ENCODE measurements at regions not wholly inside any gene's neighbourhood (a gene's known extent, or its start where the extent isn't known, plus 50 kb on each side); places are given as distances from the start of the nearest gene placed in this dataset.

- Histone ChIP-seq H3K4me2 (no peak overlapping the region), H3K4me3 (no peak overlapping the region), H3K9me3 (0 out of 3 replicates have a peak, but pooled peaks cover under 1% of the 10 kb centered on the region), H3K4me1 (no peaks in the 10 kb centered on the region), H3K27ac (peak overlapping the region in 1 of 2 experiments; percentile 20; a peak in 1 of 6 replicates)
- WGBS (ENCODE audit: missing lambda C conversion rate) = 14% methylated on average over 8 of the region's 8 CpGs
- no peak for FAIRE-seq
- ChIA-PET CTCF (interaction anchor here (0.7 to 6.6 kb wide), 56 partner anchors 10 to 962 kb away, joined by 3 to 66 read pairs (median 4); no protein-coding TSS in a partner anchor), POLR2A (no interaction called here)
- DNase-seq (ENCODE audit: low read depth in 1 of 2, low spot score in 1 of 2) = peak; percentile 40 to 51
- peak; percentile 84 to 93 for ATAC-seq
- TF ChIP-seq HES2 (IDR thresholded peaks at IDR 0.05) = no peak
- no peak for TF ChIP-seq ZSCAN20 (CRISPR knock-in tag; IDR thresholded peaks at IDR 0.05)
- no peak for TF ChIP-seq RARB (CRISPR knock-in tag; IDR thresholded peaks at IDR 0.05)
- peak; percentile 69 for TF ChIP-seq CTCF (IDR thresholded peaks at IDR 0.05)
- TF ChIP-seq ZC3H11A (IDR thresholded peaks at IDR 0.05) = no peak
- peak; percentile 87 for TF ChIP-seq SMC3 (IDR thresholded peaks at IDR 0.05)
- TF ChIP-seq RAD21 (conservative IDR thresholded peaks at IDR 0.05 in 1 of 2, IDR thresholded peaks at IDR 0.05 in 1 of 2) = peak; percentile 91 to 92
Observed at GRCh38 chr20:24781418-24781980, 167.6 kb upstream of the CST7 start.

GRCh38 chr20:24782301-24782700, 166.8 kb upstream of the CST7 start:
- ATAC-seq = no peak
- no peak for FAIRE-seq
- 74% methylated on average over 11 of the region's 11 CpGs for WGBS (ENCODE audit: missing lambda C conversion rate)

GRCh38 chr20:24782801-24783630, 166.1 kb upstream of the CST7 start:
- ChIA-PET POLR2A (no interaction called here), CTCF (interaction anchor here (1.0 to 6.6 kb wide), 12 partner anchors 10 to 846 kb away, joined by 3 to 66 read pairs (median 6); no protein-coding TSS in a partner anchor)
- DNase-seq (ENCODE audit: low read depth in 1 of 2, low spot score in 1 of 2) = no peak
- H3K27ac ChIP-seq = no peak overlapping the region
- WGBS (ENCODE audit: missing lambda C conversion rate) = 68% methylated on average over 12 of the region's 12 CpGs
- no peak overlapping the region for H3K4me3 ChIP-seq
- H3K4me2 ChIP-seq = no peak overlapping the region
- TF ChIP-seq SMC3 (IDR thresholded peaks at IDR 0.05) = peak; percentile 29; the same call in 1 of the 3 replicates
- no peak for TF ChIP-seq ESRRA (IDR thresholded peaks at IDR 0.05; ENCODE audit: borderline replicate concordance, low read length)
- peak; percentile 31 to 46; a peak in 3 of 5 replicates for TF ChIP-seq RAD21 (conservative IDR thresholded peaks at IDR 0.05 in 1 of 2, IDR thresholded peaks at IDR 0.05 in 1 of 2)
- no peak for TF ChIP-seq ZC3H11A (IDR thresholded peaks at IDR 0.05)
- no peak for TF ChIP-seq NPAS2 (CRISPR knock-in tag; IDR thresholded peaks at IDR 0.05; ENCODE audit: borderline replicate concordance)
- TF ChIP-seq FOSL2 (IDR thresholded peaks at IDR 0.05) = no peak
- no peak for TF ChIP-seq FOSL2 (CRISPR knock-in tag; IDR thresholded peaks at IDR 0.05)
- TF ChIP-seq MAZ (IDR thresholded peaks at IDR 0.05; ENCODE audit: borderline replicate concordance, low read depth, low read length) = no peak
- no peaks in the 10 kb centered on the region for H3K4me1 ChIP-seq
- no peaks in the 10 kb centered on the region for H3K9me3 ChIP-seq
- no peak for FAIRE-seq
- ATAC-seq = peak; percentile 33 to 67; a peak in 4 of 6 replicates

More at GRCh38 chr20:24782301-24782700, 166.8 kb upstream of the CST7 start:
- H3K4me2 ChIP-seq = no peak overlapping the region
- DNase-seq (ENCODE audit: low read depth in 1 of 2, low spot score in 1 of 2) = no peak
- TF ChIP-seq KDM5A (IDR thresholded peaks at IDR 0.05) = no peak
- TF ChIP-seq FOSB (CRISPR knock-in tag; IDR thresholded peaks at IDR 0.05) = no peak
- TF ChIP-seq CBX2 (IDR thresholded peaks at IDR 0.05; ENCODE audit: borderline replicate concordance, low read depth) = no peak
- TF ChIP-seq NR3C1 (IDR thresholded peaks at IDR 0.05) = no peak
- no peak for TF ChIP-seq SREBF2 (IDR thresholded peaks at IDR 0.05)
- H3K4me1 ChIP-seq = no peaks in the 10 kb centered on the region
- H3K4me3 ChIP-seq = no peak overlapping the region
- POLR2A ChIA-PET = no interaction called here
- H3K27ac ChIP-seq = no peak overlapping the region
- no peaks in the 10 kb centered on the region for H3K9me3 ChIP-seq
- CTCF ChIA-PET = interaction anchor here (1.1 to 6.6 kb wide), 17 partner anchors 11 to 680 kb away, joined by 3 to 66 read pairs (median 8); no protein-coding TSS in a partner anchor

Measured in A549 (cell line).